GM19468 (cell line): ENCODE measurements at regions not wholly inside any gene's neighbourhood (a gene's known extent, or its start where the extent isn't known, plus 50 kb on each side); places are given as distances from the start of the nearest gene placed in this dataset.
A peak's percentile ranks its signal among the peaks of the same experiment; 100 is the strongest.

ENCODE experiments used
- ATAC-seq: cut with Tn5 transposase; IDR thresholded peaks from one replicate; pipeline ENCODE4 v1.9.1; 2021; ENCODE audit warnings: mild to moderate bottlenecking, moderate library complexity, moderate number of reproducible peaks; ENCODE audit not compliant: unreplicated experiment; ENCODE audit errors: extremely low read depth

DNA sequence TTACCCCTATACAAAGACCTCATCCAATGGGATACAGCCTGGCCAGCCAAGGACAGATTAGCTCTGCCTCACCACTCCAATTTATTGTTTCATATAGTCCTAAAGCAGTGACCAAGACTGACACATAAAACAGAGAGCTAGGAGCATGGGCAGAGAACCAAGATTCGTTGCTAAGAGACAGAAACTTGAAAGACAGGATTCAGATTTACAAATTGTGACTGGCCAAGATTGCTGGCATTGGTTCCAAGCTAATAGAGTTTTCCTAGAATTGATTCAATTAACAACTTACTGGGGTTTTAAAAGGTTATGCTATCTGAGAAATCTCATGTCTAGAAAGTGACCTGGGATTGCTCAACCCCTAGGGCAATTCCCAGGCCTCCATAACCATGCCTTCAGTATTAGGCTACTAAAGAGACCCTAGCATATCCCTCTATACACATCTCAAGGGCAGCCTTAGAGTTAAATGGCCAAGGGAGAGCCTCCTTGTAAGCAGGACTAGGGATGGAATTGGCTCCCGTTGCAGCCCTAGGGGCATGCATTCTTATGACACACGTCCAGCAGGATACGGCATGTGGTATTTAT lies 75.6 kb downstream of the ICOS start:
- no peak for ATAC-seq

DNA sequence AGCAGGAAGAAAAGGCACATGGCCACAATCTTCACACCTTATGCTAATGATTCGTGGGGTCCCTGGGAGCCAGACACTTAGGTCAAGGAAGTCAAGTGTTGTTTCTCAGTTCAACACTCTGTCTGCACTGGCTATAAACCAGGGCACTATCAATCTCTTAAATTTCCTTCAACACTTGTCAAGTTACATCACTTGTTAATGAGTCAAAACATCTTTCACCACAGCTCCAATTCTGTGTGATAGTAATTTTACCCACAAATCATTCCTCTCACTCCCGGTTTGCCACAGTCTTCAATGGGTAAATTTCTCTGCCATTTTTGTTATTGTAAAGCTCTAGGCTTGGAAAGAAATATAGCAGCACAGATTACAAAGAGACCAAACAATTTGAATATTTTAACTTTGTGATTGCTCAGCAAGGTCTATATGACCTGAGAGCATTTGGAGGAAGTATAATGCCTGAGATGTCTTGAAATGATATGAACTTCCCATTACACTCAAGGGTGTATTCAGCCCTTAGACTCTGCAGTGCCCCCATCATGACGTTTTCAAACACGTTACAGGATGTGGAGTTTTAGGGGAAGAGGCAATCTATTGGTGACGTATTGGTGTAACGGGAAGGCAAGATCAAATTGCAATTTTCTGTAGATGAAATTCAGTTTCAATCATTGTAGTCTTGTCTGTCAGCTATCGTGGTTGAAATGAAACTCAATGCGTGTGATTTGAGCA lies 78.7 kb downstream of the ICOS start:
- ATAC-seq = no peak

DNA sequence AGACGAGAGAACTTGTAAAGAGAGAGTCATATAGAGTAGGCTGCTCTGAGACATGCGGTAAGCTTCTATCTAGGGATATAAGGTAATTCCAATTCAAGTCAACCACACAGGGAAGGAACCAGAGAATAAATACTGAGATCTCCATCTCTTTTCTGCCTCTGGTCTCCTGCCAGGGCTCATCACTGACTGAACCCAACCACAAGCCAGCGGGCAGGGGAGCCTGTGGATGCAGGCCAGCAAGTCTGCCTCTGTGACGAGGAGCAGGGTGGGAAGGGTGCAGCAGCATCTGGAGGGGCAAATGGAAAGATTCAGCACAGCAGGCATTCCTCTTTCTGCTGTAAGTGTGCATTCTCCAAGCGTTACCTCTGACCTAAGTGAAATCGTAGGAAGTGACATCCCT lies 82.2 kb downstream of the ICOS start:
- no peak for ATAC-seq

DNA sequence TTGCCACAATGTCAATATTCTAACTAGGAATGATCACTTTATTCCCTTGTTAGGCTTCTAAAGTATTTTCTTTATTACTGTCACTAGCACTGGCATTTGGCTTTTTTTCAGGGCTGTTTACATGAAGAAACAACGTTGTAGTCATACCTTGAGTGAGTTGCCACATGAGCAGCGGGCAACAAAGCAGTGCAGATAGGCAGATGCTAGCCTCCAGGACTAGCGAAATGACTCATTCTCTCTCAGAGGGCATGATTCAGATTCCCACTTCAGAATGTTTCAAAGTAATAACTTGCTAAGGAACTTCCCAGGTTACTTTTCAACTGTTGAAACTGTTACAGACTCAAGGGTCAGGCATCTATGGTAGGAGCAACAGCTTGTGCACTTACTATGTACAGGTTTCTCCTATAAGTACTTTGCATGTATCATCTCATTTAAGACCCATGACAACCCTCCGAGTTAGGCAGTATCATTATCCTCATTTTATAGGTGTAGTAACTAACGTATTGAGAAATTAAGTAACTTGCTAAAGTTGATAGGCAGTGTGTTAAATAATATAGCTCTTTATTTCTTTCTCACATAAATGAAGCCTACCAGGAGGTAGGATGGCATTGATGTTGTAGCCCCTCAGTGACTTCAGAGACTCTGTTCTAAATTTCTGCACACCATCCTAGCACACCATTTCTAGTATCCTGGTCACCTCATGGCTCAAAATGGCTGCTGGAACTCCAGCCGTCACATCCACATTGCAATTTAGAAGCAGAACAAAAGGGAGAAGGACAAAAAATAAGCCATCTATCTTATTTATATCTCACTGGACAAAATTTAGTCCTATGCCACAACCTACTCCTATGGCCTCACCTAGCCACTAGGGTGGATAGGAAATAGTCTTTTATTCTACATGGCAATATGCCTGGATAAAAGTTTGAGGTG lies 83.3 kb downstream of the ICOS start:
- peak; percentile 60 for ATAC-seq

DNA sequence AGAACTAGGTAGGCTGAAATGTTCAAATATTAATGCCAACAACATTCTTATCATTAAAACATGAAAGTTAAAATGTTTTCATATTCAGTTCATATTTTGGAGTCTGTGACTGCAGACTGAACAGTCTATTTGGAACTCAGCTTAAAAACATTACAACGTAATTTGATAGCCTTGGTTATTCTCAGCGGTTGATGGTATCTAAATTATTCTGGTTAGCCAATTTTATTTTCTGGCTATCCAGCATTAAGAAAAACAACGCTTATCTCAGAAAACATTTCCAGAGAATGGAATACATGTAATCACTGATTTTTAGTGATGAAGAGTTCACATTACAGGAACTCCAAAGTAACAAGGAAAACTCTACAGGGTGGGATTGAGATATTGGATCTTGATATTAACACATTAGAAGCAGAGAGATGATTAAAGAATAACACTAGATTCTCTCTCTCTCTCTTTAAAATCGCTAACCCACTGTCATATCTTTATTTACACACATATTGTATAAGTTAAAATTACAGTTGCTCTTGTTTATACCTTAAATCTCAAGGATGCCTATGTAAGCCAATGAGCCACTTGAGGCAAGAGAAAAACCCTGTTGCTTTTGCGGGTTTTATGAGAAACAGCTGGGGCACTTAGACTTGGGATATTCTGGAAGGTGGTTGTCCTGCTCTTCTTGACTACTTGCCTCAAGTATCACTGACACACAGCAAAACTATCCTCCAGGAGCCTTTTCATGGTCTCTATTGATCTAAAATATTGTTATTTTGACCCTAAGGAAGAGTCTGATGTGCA lies 84.9 kb downstream of the ICOS start:
- no peak for ATAC-seq

DNA sequence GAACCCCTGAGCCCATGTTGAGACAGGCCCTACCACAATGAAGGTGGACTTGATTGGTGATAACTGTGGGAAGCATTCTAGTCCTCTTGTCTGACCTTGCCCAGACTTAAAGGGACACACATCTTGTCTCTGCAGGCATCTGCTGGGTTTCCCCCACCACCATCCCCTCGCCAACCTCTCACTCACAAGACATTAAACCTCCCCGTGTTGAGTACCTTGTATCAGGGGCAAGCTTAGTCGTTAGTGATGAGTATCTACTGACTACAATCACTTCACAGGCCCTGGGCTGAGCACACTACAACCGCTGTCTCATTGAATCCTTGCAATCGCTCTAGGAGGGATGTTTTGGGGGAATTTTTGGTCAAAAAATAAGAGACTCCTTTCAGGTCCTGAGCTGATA lies 86.0 kb downstream of the ICOS start:
- ATAC-seq = no peak

DNA sequence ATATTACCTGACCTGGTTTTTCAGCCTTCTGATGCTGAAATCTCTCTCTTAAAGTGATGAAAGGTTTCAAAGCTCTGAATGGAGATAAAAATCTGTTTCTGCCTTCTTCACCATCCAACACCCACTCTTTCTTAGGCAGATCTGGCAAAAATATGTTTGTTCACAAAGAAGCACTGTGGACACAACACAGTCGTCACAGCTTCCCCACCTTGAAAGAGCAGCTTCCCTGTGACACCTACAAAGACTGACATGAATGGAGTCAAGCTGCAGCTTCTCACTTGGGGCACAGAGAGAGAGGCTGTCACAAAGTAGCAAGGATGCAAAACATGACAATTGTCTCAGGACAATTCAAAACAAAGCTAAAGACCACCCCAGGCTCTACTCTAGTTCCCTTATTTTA lies 86.5 kb downstream of the ICOS start:
- no peak for ATAC-seq

DNA sequence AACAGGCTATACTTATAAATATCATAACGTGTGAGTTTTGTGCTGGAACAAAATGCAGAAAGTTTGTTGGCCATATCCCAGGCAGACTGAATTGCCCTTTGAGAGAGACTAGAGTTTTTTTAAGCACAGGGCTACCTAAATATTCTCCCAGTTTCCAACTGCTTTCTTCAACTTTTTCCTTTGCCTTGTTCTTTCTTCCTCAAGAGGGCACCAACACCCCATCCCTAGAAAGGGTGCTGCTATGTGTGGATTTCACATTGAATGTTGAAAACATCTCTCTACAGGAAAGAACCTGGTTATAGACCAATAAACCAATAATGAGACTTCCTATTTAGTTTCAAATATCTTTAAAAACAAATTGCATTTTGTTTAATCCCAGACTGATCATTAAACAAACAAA lies 87.9 kb downstream of the ICOS start:
- ATAC-seq = no peak

DNA sequence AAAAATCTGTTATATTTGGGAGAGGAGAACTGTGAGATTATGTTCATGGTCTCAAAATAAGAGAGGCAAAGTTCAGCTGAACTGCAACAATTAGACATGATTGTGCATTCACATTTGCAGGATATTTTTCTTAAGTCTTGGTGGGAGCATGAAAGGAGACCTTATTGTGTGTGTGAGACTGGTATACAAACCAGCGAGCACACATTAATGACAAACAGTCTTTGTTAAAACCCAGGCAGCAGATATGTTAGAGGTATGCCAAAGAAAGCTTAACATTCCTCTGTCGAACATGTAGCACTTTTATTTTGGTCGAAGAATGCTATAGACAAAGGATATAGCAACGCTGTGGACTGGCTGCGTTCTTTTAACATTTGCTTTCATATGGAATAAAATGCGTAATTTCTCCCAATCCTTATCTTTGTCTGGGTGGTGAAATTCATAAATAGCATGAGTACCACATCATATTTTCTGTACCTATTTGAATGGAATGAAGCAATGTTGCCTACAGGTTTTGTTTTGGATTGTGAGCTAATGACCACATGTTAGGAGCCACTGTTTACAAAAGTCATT lies 88.4 kb downstream of the ICOS start:
- ATAC-seq = no peak

DNA sequence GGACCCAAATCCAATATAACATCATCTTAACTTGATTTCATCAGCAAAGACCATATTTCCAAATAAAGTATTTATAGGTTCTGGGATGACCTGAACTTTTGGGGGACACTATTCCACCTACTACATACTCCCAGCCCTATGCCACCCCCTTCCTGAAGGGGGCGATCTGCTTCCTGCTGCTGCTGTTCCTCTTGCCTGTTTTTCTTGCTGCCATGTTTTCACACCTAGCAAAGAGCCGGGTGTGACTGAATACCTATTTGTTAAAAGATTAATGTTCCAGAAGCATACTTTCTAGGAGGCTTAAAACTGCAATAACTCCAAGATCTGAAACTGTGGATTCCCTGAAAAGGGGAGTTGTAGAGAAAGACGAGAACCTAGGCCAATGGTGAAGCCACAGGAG lies 89.7 kb downstream of the ICOS start:
- ATAC-seq = no peak

DNA sequence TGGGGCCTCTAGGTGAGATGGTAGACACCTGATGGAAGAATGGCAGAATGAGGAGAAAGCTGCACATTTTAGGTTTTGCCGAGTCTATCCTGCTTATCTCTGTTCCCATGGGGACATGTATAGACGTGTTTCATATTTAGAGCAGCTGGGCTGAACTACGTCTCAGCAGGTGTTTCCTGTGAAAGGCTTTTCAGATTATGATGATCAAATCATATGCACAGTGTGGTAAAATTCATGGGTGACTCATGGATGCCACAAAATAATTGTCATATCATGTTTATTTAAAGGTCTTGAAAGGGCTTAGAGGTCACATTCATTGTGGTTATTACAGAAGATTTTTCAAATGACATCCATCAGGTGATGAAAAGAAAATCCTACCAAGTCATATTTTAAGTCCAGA lies 90.5 kb downstream of the ICOS start:
- peak; percentile 92 for ATAC-seq

DNA sequence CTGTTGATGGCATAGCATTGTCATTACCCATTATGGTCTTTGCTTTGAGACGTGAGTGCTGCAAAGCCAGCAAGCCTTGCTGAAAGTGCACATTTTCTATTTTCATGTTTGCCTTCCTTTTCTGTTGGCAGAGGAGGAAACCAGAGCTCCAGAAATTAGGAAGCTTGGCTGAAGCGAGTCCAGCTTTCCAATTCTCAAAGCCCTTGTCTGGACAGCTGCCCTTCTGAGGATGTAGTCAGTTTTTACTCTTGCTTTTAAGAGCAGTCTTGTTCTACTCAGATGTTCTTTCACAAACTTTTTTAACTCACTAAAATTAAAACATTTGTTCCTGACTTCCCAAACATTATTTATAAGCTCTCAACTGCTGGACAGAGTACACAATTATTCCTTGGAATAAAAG lies 93.8 kb downstream of the ICOS start:
- ATAC-seq = no peak

DNA sequence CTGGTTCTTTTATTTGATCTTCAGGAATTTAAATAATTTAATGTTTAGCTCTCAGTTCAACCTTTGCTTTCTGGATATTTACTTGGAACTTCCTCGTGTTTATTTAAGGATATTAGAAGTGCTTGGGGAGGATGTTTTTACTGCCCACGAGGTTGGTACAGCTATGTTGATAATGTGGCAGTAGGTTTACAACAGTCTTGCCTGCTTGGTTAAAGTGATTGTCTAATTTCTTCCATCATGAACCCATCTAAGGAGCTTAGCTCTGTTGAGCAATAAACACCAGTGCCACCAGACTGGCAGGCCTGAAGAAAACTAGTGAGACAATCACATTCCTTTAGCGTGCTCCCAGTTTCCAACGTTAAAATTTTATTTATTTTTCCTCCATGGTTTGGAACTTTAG lies 94.5 kb downstream of the ICOS start:
- ATAC-seq = no peak

DNA sequence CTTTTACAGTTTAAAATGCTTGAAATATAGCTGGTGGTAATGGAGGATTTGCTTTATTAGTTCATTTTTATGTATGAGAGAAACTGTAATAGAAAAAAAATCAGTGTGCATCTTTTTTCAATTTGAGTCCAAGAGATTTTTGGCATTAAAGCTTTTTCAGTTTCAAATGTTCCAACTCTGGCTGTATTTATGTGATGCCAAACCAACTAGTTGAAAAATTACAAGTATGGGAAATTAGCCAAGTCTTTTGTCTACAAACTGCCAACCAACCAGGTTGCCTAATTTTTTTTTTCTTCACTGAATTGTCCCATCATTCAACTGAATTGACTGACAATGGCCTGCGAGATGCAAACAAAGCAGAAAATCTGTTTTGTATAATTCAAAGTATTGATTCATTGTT lies 95.7 kb downstream of the ICOS start:
- ATAC-seq = no peak

DNA sequence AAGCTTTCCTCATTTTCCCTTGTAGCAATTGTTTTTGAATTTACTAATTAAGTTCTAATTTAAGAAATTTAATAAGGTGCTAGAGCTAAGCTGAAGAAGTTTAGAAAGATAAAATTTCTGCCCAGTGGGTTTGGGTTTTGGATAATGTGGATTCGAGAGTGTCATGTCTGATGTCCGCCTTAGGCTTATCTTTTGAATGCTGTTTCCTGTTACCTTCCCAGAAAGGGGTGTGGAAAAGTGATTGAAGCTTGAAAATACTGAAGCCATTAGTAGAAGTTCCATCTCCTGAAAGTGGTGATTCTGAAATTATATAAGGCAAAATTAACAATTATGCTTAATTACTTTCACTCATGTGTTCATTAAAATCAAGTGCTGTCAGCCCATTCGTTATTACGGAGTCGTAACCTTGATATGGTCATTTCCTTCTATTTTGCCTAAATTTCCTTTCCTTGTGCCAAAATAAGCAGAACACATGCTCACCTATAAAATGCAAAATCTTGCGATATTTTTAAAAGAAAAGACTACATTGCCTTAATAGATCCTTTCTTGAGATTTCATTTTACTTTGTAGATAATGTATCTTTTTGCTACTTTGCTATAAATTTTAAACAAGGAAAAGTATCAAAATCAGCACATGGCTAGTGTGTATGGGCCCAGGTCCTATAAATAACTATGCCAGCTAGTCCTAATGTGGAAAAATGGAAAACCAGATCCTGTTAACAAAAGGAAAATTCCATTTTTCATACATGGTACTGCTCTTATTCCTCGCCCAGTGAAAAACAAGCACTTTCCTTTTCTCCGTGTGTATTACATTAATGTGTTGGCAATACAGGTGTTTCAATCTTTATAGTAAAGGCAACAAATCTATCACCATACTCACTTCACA lies 97.3 kb downstream of the ICOS start:
- ATAC-seq = no peak

DNA sequence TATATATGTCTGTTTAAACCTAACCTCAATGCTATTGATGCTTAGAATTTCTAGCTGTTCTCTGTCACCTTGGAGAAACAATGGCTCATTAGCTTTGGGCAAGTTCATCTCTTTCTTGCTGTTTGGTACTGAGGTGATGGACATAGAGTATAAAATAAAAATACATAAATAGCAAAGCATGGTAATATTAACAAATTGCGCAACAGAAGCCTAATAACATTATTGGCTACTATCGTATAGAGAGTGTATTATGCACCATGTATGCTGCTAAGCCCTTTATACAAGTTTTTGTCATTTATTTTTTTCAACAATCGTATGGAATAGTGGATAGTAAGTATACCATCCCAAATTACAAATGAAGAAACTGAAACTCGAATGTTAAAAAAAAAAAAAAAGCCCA lies 100.1 kb downstream of the ICOS start:
- ATAC-seq = no peak

DNA sequence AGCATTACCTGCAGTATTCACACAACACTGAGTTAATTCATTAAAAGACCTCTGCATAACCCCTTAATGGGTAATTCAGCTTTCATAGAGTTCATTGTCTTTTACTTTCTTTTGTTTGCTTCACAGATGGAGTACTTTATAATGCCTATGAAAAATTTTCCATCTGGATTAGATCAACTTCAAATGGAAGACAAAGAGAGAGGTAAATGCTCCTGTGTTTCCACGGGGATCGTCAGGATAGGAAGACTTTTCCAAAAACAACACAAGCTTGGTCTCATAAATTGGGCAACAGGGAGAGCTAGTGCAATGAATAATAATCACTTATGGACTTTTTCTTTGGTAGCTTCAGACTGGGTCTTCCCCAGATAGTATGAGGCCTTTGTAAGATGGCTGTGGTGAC lies 100.7 kb downstream of the ICOS start:
- no peak for ATAC-seq

DNA sequence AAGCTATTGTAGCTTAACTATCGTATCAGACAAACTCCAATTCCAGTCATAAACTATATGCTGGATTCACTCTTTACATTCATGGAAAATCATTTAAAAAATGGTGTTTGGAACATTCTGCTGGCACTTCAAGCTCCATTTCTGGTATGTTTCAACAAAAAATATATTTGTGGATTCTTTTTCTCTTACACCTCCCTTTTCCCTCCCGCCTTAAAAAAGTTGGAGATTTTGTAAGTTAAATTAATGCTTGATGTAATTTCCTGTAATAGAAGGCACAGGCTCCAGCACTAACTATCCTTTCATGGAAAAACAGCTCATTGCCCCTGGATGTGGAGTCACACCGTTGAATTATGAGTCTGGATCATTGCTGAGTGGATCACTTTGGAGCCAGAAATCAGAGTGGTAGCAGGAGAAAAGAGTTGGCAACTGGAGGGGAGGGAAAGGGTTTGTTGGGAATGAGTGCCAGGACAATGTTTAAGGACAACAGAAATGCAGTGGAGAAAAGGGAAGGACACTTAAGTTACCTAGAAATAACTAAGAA lies 102.8 kb downstream of the ICOS start:
- no peak for ATAC-seq

DNA sequence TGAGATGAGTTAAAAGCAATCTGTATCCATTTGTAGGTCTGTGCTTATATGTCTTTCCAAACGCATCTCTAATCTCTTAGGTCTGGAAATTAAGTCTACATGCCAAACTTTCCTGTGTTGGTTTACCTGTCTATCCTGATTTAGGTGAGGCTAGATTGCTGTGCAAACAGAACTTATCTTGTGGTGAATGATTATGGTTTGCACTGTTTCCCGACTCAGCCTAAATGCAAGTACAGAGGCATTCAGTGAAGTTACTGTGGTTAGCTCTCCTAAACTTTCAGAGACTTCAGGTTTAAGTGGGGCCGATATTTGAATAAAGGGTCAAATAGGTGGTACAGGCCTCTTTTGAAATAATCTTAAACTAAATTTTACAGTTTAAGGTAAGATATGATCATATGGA lies 103.5 kb downstream of the ICOS start:
- no peak for ATAC-seq
